OCI-LY7 (cell line): ENCODE measurements at regions not wholly inside any gene's neighbourhood (a gene's known extent, or its start where the extent isn't known, plus 50 kb on each side); places are given as distances from the start of the nearest gene placed in this dataset.

Experiments
- CTCF ChIP-seq: fragments of 200-600 bp; sonication (generic); conservative IDR thresholded peaks from 2 replicates; pipeline ENCODE4 v1.5.1; 2014; ENCODE audit warnings: mild to moderate bottlenecking, antibody characterized with exemption, low read length, moderate library complexity, mixed read lengths
- EZH2phosphoT487 ChIP-seq: fragments of 200-600 bp; sonication (generic); IDR thresholded peaks from 2 replicates; pipeline ENCODE4 v1.6.1; 2018; ENCODE audit warnings: low read depth, borderline replicate concordance, mild to moderate bottlenecking, mixed run types, antibody characterized with exemption, low read length, moderate library complexity, mixed read lengths

DNA sequence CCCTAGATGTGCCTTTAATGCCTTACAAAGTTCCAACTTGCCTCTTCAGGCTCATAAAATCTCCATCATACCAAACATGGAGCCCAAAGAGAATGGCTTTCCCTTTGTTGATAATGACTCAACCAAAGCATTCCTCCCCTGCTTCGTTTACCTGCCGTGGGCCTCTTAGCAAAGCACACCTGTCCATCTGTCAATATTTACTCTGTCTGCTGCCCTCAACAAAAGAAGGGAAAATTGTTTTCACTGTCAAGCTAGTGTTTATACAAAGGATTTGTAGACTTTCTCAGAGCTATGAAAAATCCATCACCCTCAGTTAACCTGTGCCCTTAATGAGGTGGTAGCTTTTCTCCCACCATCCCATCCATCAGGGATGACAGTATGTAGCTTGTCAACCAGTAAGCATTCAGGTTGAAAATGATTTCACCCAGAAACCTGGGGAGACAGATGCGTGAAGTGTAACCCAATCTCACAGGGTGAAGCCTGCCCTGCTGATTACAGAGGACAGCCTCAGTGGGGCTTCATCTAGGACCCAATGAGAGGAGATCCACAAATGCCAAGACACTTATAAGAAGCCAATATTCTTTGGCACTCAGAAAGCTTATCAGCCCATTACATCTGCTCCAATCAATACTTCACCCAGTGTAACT, 278.1 kb downstream of the NUAK1 start:
- no peak for TF ChIP-seq CTCF
- no peak for TF ChIP-seq EZH2phosphoT487
